AML-193 (cell line): ENCODE measurements at regions not wholly inside any gene's neighbourhood (a gene's known extent, or its start where the extent isn't known, plus 50 kb on each side); places are given as distances from the start of the nearest gene placed in this dataset.

Source experiments
- DNase-seq, 2 experiments: peaks; one replicate each; lab custom pipeline; 2025; lab: John Stamatoyannopoulos, UW

DNA sequence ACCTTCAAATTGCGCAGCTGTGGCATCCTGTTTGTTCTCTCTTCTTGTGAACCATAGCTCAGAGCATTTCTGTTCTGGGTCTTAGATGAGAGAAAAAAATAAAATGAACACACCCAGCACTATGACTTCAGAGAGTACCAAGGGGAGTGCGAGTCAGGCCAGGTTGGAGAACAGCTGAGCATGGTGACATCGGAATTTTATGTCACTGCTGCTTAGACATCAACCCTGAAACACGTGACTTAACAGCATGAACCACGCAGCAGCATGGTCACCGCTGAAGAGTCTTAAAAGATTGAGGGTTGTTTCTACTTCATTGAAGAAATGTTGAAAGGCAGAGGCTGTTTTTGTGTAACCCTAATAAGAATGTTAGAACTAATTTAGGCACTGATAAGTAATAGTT, 288.8 kb upstream of the SOX11 start:
- no peak for DNase-seq

DNA sequence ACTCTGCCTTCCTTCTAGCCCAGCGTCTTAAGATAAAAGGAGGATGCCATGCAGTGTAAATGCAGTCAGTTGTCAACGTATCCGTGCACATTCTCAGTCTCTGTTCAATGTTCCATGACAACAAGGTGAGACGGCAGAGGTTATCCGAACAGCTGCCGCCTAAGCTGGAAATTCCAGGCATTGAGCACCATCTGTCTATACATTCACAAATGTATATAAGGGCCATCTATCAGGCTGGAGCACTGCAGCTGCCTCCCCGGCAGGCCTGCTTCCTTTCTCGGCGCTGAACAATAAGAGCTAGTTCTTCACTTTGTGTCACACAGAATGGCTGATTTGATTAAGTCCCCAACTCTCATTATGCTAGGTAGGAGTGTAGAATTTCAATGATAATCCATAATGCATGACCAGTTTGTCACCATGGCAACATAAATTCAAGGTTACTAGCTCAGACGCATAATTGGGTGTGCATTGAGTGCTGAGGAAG, 282.2 kb upstream of the SOX11 start:
- DNase-seq: no peak

DNA sequence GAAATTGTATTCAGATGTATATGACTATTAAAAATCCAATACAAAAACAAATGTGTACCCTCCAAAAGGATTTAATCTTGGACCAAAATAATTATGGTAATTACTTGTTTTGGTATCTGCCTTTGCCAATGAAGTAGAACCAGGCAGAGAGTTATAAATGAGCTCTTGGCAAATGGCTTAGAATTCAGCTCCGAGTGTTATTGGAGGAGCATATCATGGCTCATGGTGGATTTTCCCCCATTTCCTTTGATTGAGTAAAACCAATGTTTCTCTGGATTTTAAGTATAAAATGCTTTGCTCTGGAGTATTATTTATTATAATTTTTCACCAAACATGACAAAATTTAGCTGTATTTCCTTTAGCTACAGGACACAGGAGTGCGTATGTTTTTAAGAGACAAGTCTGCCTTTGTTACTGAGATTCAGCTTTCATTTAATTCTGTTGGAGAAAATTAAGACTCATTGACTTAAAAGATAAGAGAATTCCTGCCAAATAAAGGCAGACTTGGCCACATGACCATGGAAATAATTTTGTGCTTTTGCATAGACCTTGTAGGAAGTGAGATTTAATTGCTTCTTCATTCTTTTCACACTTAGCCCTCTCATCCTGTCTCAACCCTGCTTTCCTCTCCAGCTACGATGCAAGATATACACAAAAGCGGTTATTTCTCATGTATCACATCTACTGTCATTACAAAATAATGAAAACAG, 281.0 kb upstream of the SOX11 start:
- no peak for DNase-seq

DNA sequence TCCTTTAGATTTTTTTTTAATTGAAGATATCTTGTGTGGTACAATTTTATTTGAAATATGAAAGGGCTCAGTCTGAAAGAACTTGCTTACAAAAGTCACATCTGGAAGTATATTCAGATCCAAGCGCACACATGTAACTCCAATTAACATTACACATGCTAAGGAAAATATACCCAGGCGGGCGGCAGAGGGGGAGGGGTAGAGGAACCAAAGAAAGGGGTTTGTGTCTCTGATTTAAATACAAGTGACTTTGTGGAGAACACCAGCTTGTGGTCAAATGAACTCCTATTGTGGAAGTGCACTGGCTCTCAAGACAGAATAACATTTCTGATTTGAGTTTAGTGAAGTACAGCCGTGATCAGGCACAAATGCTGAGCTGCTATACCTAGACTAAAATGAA, 280.2 kb upstream of the SOX11 start:
- DNase-seq: no peak

GRCh38 chr2:5433855-5434254, 258.3 kb upstream of the SOX11 start:
- no peak for DNase-seq

DNA sequence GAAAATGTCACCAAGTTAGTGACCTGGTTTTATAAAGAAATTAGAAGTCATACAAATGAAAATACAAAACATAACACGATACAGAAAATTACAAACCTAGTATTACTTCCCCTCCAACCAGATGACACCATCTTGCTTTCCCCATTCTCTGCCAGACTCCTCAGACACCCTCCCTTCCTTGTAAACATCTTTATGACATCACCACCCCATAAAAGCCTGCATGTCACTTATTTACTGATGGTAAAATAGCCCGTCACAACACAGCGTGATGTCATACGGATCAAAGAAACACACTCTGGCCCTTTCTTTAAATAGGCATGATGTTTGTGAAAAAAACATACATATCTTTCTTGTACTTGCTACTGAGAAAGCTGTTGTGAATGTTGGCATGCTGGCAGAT, 254.8 kb upstream of the SOX11 start:
- DNase-seq: no peak

- DNase-seq: no peak
Measured at GRCh38 chr2:5440174-5440573, 252.0 kb upstream of the SOX11 start.

GRCh38 chr2:5442736-5443135, 249.4 kb upstream of the SOX11 start:
- no peak for DNase-seq

GRCh38 chr2:5444168-5444567, 248.0 kb upstream of the SOX11 start:
- no peak for DNase-seq

- no peak for DNase-seq
Measured at GRCh38 chr2:5444854-5445253, 247.3 kb upstream of the SOX11 start.

DNA sequence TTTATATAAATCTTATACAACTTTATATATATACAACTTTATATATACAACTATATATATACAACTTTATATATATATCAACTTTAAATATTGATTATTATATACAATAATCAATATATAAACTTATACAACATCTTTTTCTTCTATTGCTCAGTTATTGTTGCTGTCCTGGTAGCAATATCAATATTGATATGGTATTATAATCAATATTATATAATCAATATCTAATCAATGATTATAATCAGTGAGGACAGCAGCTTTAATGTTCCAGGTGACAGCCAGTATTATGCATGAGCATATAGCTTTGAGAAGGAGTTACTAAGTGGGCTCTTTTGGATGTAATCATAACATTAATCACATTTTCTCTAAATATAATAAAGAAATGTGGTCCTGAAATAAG, 242.3 kb upstream of the SOX11 start:
- DNase-seq: no peak

GRCh38 chr2:5453220-5454050, 238.7 kb upstream of the SOX11 start:
- no peak for DNase-seq

DNA sequence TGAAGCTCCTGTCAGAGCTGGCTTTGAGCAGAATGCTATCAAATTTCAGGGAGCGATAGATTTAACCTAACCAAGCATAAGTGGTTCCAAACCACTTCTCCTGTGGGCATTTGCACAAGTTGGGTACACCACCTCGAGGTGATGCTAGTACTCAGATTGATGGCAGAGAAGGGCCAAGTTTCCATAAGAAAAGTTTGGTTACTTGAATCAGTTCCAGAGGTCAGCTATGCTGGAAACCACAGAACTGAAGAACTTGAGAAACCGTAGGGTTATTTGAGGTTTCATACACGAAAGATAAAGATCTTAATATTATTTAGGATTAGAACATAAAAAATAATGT, 238.2 kb upstream of the SOX11 start:
- no peak for DNase-seq

- no peak for DNase-seq
Measured at GRCh38 chr2:5459041-5459440, 233.1 kb upstream of the SOX11 start.

DNA sequence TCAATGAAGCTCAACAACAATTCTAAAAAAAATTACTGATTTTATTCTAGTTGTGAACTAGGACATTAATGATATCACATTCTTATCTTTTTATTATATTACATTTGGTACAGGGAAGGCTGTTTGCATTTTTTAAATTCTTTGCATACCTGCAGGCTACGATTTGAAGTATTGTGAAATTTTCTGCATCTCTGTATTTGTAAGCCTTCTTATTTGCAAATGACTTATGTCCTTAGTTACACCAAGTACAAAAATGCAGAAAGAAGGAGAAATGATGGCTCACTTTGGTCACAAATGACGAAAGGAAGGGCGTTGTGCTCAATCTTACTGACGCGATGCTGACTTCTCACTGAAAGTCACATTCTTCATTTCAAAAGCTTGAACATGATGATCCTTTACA, 227.5 kb upstream of the SOX11 start:
- no peak for DNase-seq

- DNase-seq: no peak
Measured at GRCh38 chr2:5465859-5466258, 226.3 kb upstream of the SOX11 start.

DNA sequence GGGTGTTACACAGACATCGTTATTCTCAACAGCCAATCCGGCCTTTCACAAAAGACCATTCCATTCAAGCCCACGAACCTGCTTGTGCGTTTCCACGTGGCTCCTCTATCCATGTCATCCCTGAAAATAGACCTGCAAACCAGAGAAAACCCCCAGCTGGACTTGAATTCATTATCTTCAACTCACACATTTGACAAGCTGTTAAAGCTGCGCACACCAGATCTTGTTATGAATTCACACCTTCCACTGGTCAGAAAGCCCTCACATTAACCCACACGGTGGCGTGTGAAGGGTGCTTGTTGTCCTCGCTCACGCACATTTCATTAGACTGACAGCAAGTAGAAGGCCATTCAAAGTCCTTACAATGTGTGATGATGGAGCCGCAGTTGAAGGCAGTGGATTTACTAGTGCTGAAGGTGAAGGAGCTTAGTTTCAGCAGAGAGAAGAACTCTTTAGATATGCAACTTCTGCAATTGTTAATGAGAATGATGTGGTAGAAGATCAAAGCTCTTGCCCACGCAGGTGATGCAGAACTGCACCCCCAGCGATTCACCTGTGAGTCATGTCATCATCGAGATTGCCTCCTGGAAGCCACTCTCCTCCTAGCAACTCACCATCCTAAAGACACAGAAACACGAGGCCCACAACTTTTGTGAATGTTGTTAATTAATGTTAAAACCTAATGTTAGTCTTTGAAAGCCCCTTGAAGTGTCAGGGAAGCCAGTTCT, 224.8 kb upstream of the SOX11 start:
- DNase-seq: no peak

GRCh38 chr2:5472673-5473072, 219.5 kb upstream of the SOX11 start:
- no peak for DNase-seq

DNA sequence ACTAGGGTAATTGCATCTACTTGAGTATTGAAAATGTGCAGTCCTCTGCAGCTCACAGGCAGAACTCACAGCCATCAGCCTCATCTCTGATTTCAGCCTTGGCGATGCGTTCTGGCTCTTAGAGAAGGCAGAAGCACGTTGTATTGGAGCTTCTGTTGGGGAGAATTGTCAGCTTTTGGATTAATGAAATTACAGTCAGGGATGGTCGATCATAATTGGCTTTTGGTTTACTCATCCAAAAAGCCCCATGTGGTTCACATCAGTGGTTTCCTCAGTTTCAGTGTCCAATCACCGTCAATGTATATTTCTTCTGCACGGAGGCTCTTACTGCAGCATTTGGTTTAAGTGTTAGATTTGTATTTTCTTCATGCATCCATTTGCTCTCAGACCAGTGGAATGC, 218.5 kb upstream of the SOX11 start:
- no peak for DNase-seq

DNA sequence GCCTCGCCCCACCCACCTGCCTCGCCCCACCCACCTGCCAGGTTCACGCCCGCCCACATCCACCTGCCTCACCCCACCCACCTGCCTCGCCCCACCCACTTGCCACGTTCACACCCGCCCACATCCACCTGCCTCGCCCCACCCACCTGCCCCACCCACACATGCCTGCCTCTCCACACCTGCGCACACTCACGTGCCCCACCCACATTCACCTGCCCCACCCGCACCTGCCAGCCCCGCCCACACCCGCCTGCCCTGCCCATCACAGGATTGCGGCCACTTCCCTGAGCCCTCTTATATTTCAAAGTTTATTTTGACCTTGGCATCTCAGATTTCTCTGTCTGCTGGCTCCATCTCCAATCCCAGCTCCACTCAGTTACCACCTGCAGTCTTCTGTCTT, 217.5 kb upstream of the SOX11 start:
- DNase-seq: no peak

GRCh38 chr2:5479265-5479928, 212.8 kb upstream of the SOX11 start:
- no peak for DNase-seq

- no peak for DNase-seq
Measured at GRCh38 chr2:5482929-5483331, 209.3 kb upstream of the SOX11 start.
